ENCODE measurements at regions not wholly inside any gene's neighbourhood (a gene's known extent, or its start where the extent isn't known, plus 50 kb on each side); places are given as distances from the start of the nearest gene placed in this dataset.

DNA sequence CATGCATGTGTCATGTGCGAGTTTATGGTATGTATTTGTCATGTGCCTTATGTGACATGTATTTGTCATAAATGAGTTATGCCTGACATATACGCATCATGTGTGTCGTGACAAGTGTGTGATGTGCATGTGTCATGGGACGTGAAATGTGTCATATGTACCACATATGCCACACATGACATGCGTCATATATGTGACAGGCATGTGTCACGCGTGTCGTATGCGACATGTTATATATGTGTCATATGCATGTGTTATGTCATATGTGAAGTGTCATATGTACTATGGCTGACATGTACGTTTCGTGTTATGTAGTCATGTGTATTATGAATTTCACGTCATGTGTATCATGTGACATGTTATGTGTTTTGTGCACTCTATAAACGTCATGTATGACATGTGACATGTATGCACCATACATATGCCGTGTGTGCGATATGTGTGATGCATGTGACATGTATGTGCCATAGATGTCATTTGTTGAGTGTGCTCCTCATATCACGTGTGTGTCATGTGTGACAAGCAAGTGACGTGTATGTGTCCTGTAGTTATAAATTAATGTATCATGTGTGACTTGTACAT lies 2152.3 kb upstream of the PIK3C3 start:
- ChIA-PET CTCF (no interaction called here), POLR2A (no interaction called here)
- no peaks in the 10 kb centered on the region for H3K27me3 Mint-ChIP-seq (ENCODE audit: low read depth)
- no peak overlapping the region for H3K4me3 Mint-ChIP-seq
- H3K27ac Mint-ChIP-seq, result no peak overlapping the region
- ATAC-seq, result no peak
- DNase-seq, result no peak
- H3K4me1 Mint-ChIP-seq (ENCODE audit: low read depth), result no peaks in the 10 kb centered on the region
- peaks cover 2% of the 10 kb centered on the region for H3K36me3 Mint-ChIP-seq (ENCODE audit: low read depth)
- peaks cover 10% of the 10 kb centered on the region for H3K9me3 Mint-ChIP-seq (ENCODE audit: insufficient read depth)

DNA sequence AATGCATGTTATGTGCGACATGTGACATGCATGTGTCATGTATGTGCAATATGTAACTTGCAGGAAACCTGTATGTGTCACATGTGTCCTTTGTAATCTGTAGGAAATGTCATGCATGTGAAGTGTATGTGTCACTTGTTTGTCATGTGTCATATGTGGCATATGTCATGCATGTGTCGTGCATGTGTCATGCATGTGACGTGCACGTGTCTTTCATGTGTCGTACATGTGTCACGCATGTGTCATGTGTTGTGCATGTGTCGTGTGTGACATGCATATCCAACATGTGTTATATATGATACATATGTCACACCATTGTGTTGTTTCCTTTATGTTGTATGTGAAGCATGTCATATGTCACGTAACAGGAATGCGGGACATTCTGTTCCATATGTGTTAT lies 2153.2 kb upstream of the PIK3C3 start:
- Mint-ChIP-seq H3K36me3 (ENCODE audit: low read depth) (peaks cover 2% of the 10 kb centered on the region), H3K4me1 (ENCODE audit: low read depth) (no peaks in the 10 kb centered on the region), H3K4me3 (no peak overlapping the region), H3K9me3 (ENCODE audit: insufficient read depth) (peaks cover 10% of the 10 kb centered on the region), H3K27me3 (ENCODE audit: low read depth) (no peaks in the 10 kb centered on the region), H3K27ac (no peak overlapping the region)
- DNase-seq, result no peak
- ChIA-PET POLR2A (no interaction called here), CTCF (no interaction called here)
- no peak for ATAC-seq

- no peaks in the 10 kb centered on the region for H3K4me1 Mint-ChIP-seq (ENCODE audit: low read depth)
- no peak for ATAC-seq
- no peak overlapping the region for H3K4me3 Mint-ChIP-seq
- H3K36me3 Mint-ChIP-seq (ENCODE audit: low read depth), result peaks cover 2% of the 10 kb centered on the region
- POLR2A ChIA-PET, result no interaction called here
- peaks cover 10% of the 10 kb centered on the region for H3K9me3 Mint-ChIP-seq (ENCODE audit: insufficient read depth)
- no peaks in the 10 kb centered on the region for H3K27me3 Mint-ChIP-seq (ENCODE audit: low read depth)
- CTCF ChIA-PET, result no interaction called here
- no peak overlapping the region for H3K27ac Mint-ChIP-seq
- DNase-seq, result no peak
These were observed 2154.0 kb upstream of the PIK3C3 start for GRCh38 chr18:39801010-39801409.

- Mint-ChIP-seq H3K4me1 (ENCODE audit: low read depth) (no peaks in the 10 kb centered on the region), H3K4me3 (peak overlapping the region; percentile 56), H3K27ac (no peak overlapping the region), H3K27me3 (ENCODE audit: low read depth) (no peaks in the 10 kb centered on the region), H3K9me3 (ENCODE audit: insufficient read depth) (peaks cover 10% of the 10 kb centered on the region), H3K36me3 (ENCODE audit: low read depth) (peaks cover 2% of the 10 kb centered on the region)
- CTCF ChIA-PET, result no interaction called here
- POLR2A ChIA-PET, result no interaction called here
- no peak for ATAC-seq
- no peak for DNase-seq
These were observed 2156.0 kb upstream of the PIK3C3 start for GRCh38 chr18:39799006-39799405.

DNA sequence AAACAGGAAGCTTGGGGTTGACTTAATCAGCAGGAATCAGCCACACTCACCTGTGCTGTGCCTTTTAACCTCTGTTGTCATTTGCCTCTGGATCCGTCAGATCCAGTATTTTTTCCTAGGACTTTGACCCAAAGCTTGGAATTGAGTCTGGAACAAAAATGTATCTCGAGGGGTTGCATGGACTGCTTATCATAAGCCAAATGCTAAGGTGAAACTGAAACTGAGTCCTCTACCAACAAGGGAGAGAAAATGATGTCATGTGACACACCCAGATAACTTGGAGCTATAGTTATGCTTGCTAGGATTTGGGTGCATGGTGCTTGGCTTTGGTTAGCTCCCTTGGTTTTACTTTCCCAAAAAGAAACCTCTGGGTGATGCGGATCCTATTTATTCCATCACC lies 2158.6 kb upstream of the PIK3C3 start:
- H3K4me3 Mint-ChIP-seq, result no peak overlapping the region
- POLR2A ChIA-PET, result no interaction called here
- no peaks in the 10 kb centered on the region for H3K36me3 Mint-ChIP-seq (ENCODE audit: low read depth)
- no peak for DNase-seq
- H3K9me3 Mint-ChIP-seq (ENCODE audit: insufficient read depth), result peaks cover 7% of the 10 kb centered on the region
- no peak overlapping the region for H3K27ac Mint-ChIP-seq
- ATAC-seq, result no peak
- H3K4me1 Mint-ChIP-seq (ENCODE audit: low read depth), result no peaks in the 10 kb centered on the region
- no peaks in the 10 kb centered on the region for H3K27me3 Mint-ChIP-seq (ENCODE audit: low read depth)
- CTCF ChIA-PET, result no interaction called here

GRCh38 chr18:39795350-39795749 lies 2159.7 kb upstream of the PIK3C3 start:
- H3K9me3 Mint-ChIP-seq (ENCODE audit: insufficient read depth), result peaks cover 3% of the 10 kb centered on the region
- DNase-seq (no peak), ATAC-seq (no peak)
- no peak overlapping the region for H3K4me3 Mint-ChIP-seq
- no peaks in the 10 kb centered on the region for H3K4me1 Mint-ChIP-seq (ENCODE audit: low read depth)
- no peak overlapping the region for H3K27ac Mint-ChIP-seq
- H3K36me3 Mint-ChIP-seq (ENCODE audit: low read depth), result no peaks in the 10 kb centered on the region
- ChIA-PET CTCF (no interaction called here), POLR2A (no interaction called here)
- H3K27me3 Mint-ChIP-seq (ENCODE audit: low read depth), result no peaks in the 10 kb centered on the region

DNA sequence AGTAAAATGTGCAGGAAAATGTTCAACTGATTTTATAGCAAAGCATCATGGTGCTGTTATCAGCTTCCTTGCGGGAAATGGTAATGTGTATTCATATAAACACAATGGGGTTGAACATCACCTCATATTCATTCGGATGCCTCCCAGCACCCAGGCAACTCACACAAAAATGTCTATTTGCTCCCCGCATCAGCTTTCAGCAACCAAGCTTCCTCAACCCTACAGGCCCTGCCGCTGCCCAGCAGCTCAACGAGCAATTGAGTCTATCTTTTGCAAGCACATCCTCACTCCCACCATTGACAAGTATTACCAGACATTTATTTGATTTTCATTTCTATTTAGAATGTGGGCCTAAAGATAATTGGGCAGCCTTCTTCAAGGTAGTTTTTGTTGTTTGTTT lies 2161.4 kb upstream of the PIK3C3 start:
- H3K9me3 Mint-ChIP-seq (ENCODE audit: insufficient read depth), result peaks cover 3% of the 10 kb centered on the region
- ATAC-seq (no peak), DNase-seq (no peak)
- no peaks in the 10 kb centered on the region for H3K36me3 Mint-ChIP-seq (ENCODE audit: low read depth)
- no peak overlapping the region for H3K4me3 Mint-ChIP-seq
- no peaks in the 10 kb centered on the region for H3K4me1 Mint-ChIP-seq (ENCODE audit: low read depth)
- CTCF ChIA-PET, result no interaction called here
- H3K27ac Mint-ChIP-seq, result no peak overlapping the region
- POLR2A ChIA-PET, result no interaction called here
- H3K27me3 Mint-ChIP-seq (ENCODE audit: low read depth), result no peaks in the 10 kb centered on the region

DNA sequence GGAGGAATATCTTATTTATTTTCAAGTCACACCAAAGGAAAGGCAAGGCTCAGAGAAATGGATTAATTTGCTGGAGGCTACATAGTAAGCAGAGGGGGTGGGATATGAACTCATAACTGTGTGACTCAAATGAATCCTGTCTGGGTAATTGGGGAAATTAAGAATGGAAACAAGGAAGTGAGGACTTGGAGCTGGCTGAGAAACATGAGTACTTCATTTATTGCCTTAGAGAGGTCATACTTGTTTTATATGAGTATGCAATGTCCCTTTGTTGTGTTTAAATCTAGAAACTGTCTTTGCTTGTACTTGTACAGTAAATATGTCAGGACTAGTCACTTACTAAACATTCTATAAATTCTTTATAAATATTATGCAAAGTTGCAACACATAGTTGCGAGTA lies 2166.7 kb upstream of the PIK3C3 start:
- Mint-ChIP-seq H3K4me3 (no peak overlapping the region), H3K27me3 (ENCODE audit: low read depth) (no peaks in the 10 kb centered on the region), H3K9me3 (ENCODE audit: insufficient read depth) (no peaks in the 10 kb centered on the region), H3K36me3 (ENCODE audit: low read depth) (no peaks in the 10 kb centered on the region), H3K27ac (no peak overlapping the region), H3K4me1 (ENCODE audit: low read depth) (no peaks in the 10 kb centered on the region)
- ATAC-seq (no peak), DNase-seq (no peak)
- CTCF ChIA-PET, result no interaction called here
- POLR2A ChIA-PET, result no interaction called here

DNA sequence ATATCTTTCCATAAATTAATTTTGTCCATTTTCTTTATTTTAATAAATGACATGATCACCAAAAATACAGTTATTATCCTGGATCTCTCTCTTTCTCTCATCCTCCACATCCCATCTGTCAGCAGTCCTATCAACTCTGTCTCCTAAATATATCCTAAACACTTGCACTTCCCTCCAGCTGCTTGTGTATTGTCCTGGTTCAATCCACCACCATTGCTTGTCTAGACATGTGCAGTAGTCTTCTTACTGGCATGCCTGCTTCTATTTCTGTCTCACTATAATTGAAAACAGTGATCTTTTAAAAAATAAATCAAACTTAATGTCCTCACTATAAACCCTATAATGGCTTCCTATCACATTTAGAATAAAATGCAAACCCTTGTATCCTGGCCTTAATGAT lies 2168.6 kb upstream of the PIK3C3 start:
- no peaks in the 10 kb centered on the region for H3K9me3 Mint-ChIP-seq (ENCODE audit: insufficient read depth)
- H3K36me3 Mint-ChIP-seq (ENCODE audit: low read depth), result no peaks in the 10 kb centered on the region
- ChIA-PET CTCF (no interaction called here), POLR2A (no interaction called here)
- H3K27ac Mint-ChIP-seq, result no peak overlapping the region
- ATAC-seq (no peak), DNase-seq (no peak)
- H3K27me3 Mint-ChIP-seq (ENCODE audit: low read depth), result no peaks in the 10 kb centered on the region
- H3K4me1 Mint-ChIP-seq (ENCODE audit: low read depth), result no peaks in the 10 kb centered on the region
- H3K4me3 Mint-ChIP-seq, result no peak overlapping the region

DNA sequence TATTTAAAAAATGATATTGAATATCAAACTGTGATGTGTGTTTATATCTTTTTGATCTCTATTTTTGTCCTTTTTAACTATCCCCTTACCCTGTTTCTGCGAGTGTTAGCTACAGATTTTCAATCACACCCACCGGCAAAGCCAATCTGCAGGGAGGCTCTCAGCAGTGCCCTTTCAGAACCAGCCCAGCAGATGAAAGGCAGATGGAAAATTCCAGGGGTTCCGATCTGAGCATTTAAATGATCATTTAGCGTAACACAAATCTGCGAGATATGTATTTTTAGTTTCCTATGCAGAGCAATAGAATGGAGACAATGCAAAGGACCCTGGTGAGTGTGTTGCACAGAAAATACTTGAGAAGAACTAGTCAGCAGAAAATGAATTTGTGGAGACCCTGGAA lies 2170.5 kb upstream of the PIK3C3 start:
- ChIA-PET CTCF (no interaction called here), POLR2A (no interaction called here)
- Mint-ChIP-seq H3K4me1 (ENCODE audit: low read depth) (no peaks in the 10 kb centered on the region), H3K36me3 (ENCODE audit: low read depth) (no peaks in the 10 kb centered on the region), H3K9me3 (ENCODE audit: insufficient read depth) (peaks cover 5% of the 10 kb centered on the region), H3K4me3 (no peak overlapping the region), H3K27ac (no peak overlapping the region), H3K27me3 (ENCODE audit: low read depth) (no peaks in the 10 kb centered on the region)
- ATAC-seq (no peak), DNase-seq (no peak)

GRCh38 chr18:39781565-39781964 lies 2173.5 kb upstream of the PIK3C3 start:
- Mint-ChIP-seq H3K9me3 (ENCODE audit: insufficient read depth) (peaks cover 8% of the 10 kb centered on the region), H3K27ac (no peak overlapping the region), H3K4me3 (no peak overlapping the region), H3K4me1 (ENCODE audit: low read depth) (no peaks in the 10 kb centered on the region), H3K36me3 (ENCODE audit: low read depth) (no peaks in the 10 kb centered on the region), H3K27me3 (ENCODE audit: low read depth) (no peaks in the 10 kb centered on the region)
- ChIA-PET POLR2A (no interaction called here), CTCF (no interaction called here)
- no peak for ATAC-seq
- DNase-seq, result no peak

DNA sequence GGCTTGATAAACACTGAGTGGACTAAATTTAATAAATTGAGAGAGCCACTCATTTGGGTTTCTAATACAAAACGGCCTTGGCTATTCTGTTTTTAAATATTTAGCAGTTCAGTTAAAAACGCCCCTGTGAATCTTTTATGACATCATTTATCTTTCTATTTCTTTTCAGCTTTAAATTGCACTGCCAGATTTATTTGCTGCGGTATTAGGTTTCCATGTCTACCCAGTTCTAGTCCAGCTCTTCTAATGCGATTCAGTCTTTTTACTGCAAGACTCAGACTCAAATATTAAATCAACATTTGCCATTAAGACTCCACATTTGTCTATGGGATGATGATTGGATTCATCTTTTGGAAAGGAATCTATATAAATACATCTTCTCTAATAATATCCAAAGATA lies 2174.3 kb upstream of the PIK3C3 start:
- DNase-seq (no peak), ATAC-seq (no peak)
- Mint-ChIP-seq H3K27ac (no peak overlapping the region), H3K9me3 (ENCODE audit: insufficient read depth) (peaks cover 8% of the 10 kb centered on the region), H3K36me3 (ENCODE audit: low read depth) (no peaks in the 10 kb centered on the region), H3K4me1 (ENCODE audit: low read depth) (no peaks in the 10 kb centered on the region), H3K27me3 (ENCODE audit: low read depth) (no peaks in the 10 kb centered on the region), H3K4me3 (no peak overlapping the region)
- POLR2A ChIA-PET, result no interaction called here
- CTCF ChIA-PET, result no interaction called here

DNA sequence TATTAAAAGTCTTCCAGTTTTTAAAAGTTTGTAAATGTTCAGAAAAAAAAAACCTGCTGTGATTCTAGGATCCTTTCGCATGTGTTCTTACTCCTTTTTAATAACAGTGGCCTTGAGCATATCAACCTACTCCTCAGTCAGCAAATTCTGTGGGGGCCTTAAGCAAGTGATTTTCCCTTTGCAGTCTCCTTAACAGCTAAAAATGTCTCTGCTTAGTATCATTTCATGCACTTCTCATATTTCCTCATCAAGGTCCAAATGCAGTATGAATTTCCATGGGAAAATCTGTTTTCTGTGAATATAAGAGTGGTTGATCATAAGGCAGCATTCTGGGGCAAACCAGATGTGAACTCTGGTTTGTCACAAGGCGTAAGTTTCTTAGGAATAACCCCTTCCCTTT lies 2175.1 kb upstream of the PIK3C3 start:
- no peak for DNase-seq
- Mint-ChIP-seq H3K9me3 (ENCODE audit: insufficient read depth) (peaks cover 8% of the 10 kb centered on the region), H3K27me3 (ENCODE audit: low read depth) (no peaks in the 10 kb centered on the region), H3K4me1 (ENCODE audit: low read depth) (no peaks in the 10 kb centered on the region), H3K36me3 (ENCODE audit: low read depth) (no peaks in the 10 kb centered on the region), H3K4me3 (no peak overlapping the region), H3K27ac (no peak overlapping the region)
- POLR2A ChIA-PET, result interaction anchor here (0.5 kb wide), 1 partner anchor 1126 kb away, joined by 3 read pairs; no protein-coding TSS in a partner anchor
- no peak for ATAC-seq
- CTCF ChIA-PET, result no interaction called here
